AG04449 (cell line): ENCODE measurements at regions not wholly inside any gene's neighbourhood (a gene's known extent, or its start where the extent isn't known, plus 50 kb on each side); places are given as distances from the start of the nearest gene placed in this dataset.

Experiments used
- CTCF ChIA-PET: fragments of 350-600 bp; formaldehyde crosslinking; extraction: SDS; loops from one replicate; lab custom pipeline; 2021; ENCODE audit warnings: antibody characterized with exemption; lab: Yijun Ruan, JAX
- POLR2A ChIA-PET: fragments of 400-600, 350-600 bp; formaldehyde crosslinking; extraction: SDS; loops from one replicate; lab custom pipeline; 2020; ENCODE audit warnings: antibody characterized with exemption, inconsistent platforms; lab: Yijun Ruan, JAX
- DNase-seq: peaks from one replicate; pipeline ENCODE4 v3.0.0-alpha.2; 2010; ENCODE audit warnings: low read depth, low spot score
- H3K4me3 ChIP-seq: 2 replicates; pipeline ENCODE4 v1.5.1; 2011; ENCODE audit warnings: low read depth, mild to moderate bottlenecking, control low read depth, low read length
- TF ChIP-seq, protein P1 (sequence below): IDR thresholded peaks from one replicate; pipeline ENCODE4 v1.5.1; 2011; ENCODE audit warnings: mild to moderate bottlenecking, moderate library complexity, low read length, control low read depth, inconsistent platforms; ENCODE audit not compliant: insufficient read depth; ENCODE audit errors: missing control alignments

DNA sequence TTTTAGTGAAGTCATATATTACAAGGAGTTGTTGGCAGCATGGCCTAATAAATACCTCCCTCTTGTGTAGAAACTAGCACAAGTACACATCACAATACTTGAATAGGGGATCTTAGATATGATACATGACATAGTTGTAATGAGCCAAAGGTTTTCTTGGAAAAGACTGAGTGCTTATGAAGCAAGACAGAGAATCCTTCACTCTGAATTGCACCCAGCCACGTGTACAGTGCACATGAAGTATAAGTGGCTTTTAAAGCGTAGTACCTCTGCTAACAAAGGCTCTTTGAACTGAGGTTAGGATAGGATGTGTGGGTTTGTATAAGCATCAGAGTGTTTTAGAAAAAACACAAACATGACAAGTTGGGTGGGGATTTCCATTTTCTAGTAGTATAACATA, 145.5 kb upstream of the STMND1 start:
- TF ChIP-seq, protein P1, sequence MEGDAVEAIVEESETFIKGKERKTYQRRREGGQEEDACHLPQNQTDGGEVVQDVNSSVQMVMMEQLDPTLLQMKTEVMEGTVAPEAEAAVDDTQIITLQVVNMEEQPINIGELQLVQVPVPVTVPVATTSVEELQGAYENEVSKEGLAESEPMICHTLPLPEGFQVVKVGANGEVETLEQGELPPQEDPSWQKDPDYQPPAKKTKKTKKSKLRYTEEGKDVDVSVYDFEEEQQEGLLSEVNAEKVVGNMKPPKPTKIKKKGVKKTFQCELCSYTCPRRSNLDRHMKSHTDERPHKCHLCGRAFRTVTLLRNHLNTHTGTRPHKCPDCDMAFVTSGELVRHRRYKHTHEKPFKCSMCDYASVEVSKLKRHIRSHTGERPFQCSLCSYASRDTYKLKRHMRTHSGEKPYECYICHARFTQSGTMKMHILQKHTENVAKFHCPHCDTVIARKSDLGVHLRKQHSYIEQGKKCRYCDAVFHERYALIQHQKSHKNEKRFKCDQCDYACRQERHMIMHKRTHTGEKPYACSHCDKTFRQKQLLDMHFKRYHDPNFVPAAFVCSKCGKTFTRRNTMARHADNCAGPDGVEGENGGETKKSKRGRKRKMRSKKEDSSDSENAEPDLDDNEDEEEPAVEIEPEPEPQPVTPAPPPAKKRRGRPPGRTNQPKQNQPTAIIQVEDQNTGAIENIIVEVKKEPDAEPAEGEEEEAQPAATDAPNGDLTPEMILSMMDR = no peak
- ChIA-PET CTCF (interaction anchor here (10.6 kb wide), 1 partner anchor 8 kb away, joined by 147 read pairs; no protein-coding TSS in a partner anchor), POLR2A (no interaction called here)
- no peak overlapping the region for H3K4me3 ChIP-seq
- no peak for DNase-seq

GRCh38 chr6:16955899-16956298, 146.0 kb upstream of the STMND1 start:
- DNase-seq = no peak
- POLR2A ChIA-PET = no interaction called here
- CTCF ChIA-PET = interaction anchor here (10.6 kb wide), 1 partner anchor 9 kb away, joined by 147 read pairs; no protein-coding TSS in a partner anchor
- TF ChIP-seq, protein P1 = no peak
- no peak overlapping the region for H3K4me3 ChIP-seq

GRCh38 chr6:16953905-16954304, 147.9 kb upstream of the STMND1 start:
- ChIA-PET CTCF (interaction anchor here (10.6 kb wide), 1 partner anchor 11 kb away, joined by 147 read pairs; no protein-coding TSS in a partner anchor), POLR2A (no interaction called here)
- TF ChIP-seq, protein P1 = no peak
- H3K4me3 ChIP-seq = no peak overlapping the region
- DNase-seq = no peak

DNA sequence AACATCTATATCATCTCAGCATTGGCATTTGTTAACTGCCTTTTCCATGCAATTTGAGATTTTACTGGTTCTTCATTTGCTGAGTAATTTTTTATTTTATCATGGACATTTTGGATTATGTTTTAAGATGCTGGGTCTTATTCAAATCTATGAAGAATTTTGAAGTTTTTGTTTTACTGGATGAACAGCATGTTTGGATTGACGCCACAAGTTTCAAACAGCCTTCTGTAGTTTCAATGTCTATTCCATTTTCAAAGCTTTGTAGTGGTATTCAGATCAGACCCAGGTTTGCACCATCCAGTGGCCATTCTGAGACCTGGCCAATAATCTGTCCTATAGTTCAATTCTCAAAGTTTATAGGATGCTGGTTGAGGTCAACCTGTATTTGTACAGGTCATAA, 148.4 kb upstream of the STMND1 start:
- TF ChIP-seq, protein P1 = no peak
- H3K4me3 ChIP-seq = no peak overlapping the region
- POLR2A ChIA-PET = no interaction called here
- DNase-seq = no peak
- CTCF ChIA-PET = interaction anchor here (10.6 kb wide), 1 partner anchor 11 kb away, joined by 147 read pairs; no protein-coding TSS in a partner anchor

GRCh38 chr6:16950825-16951495, 150.9 kb upstream of the STMND1 start:
- DNase-seq = no peak
- POLR2A ChIA-PET = no interaction called here
- TF ChIP-seq, protein P1 = no peak
- CTCF ChIA-PET = interaction anchor here (1.2 to 10.6 kb wide), 2 partner anchors 9 to 13 kb away, joined by 3 to 147 read pairs; no protein-coding TSS in a partner anchor
- no peak overlapping the region for H3K4me3 ChIP-seq

DNA sequence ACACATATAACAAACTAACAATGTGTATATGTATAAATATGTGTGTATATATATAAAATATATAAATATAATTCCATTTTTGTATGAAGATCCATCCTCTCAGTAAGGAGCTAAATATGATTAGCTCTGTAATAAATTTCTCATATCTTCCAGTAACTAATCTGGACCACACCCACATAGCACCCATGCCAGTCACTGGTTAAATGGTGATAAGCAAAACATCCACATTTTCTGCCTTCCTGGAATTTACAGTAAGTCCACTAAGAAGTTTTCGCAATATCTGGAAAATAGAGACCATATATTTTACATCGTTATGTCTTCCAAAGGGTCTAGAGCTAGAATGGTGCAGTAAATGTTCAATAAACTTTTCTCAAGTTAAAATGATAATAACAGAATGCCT, 151.5 kb upstream of the STMND1 start:
- no peak for DNase-seq
- TF ChIP-seq, protein P1 = no peak
- POLR2A ChIA-PET = no interaction called here
- CTCF ChIA-PET = interaction anchor here (1.2 to 10.6 kb wide), 2 partner anchors 9 to 14 kb away, joined by 3 to 147 read pairs; no protein-coding TSS in a partner anchor
- H3K4me3 ChIP-seq = no peak overlapping the region
